ENCODE measurements at regions not wholly inside any gene's neighbourhood (a gene's known extent, or its start where the extent isn't known, plus 50 kb on each side); places are given as distances from the start of the nearest gene placed in this dataset.

- no peak overlapping the region for H3K4me3 ChIP-seq (ENCODE audit: low read depth, low read length)
- no peak for TF ChIP-seq CTCF (IDR thresholded peaks at IDR 0.05; ENCODE audit: insufficient read depth, low read length, missing control alignments)
- CTCF ChIA-PET: no interaction called here
- POLR2A ChIA-PET: no interaction called here
- DNase-seq (ENCODE audit: low read depth, low spot score): no peak
Observed at GRCh38 chr5:3129252-3129651, 377.8 kb upstream of the IRX2 start.

- no peak for DNase-seq (ENCODE audit: low read depth, low spot score)
- ChIA-PET CTCF (no interaction called here), POLR2A (no interaction called here)
- H3K4me3 ChIP-seq (ENCODE audit: low read depth, low read length): no peak overlapping the region
- no peak for TF ChIP-seq CTCF (IDR thresholded peaks at IDR 0.05; ENCODE audit: insufficient read depth, low read length, missing control alignments)
Observed at GRCh38 chr5:3127423-3127911, 376.0 kb upstream of the IRX2 start.

GRCh38 chr5:3126639-3127038, 375.2 kb upstream of the IRX2 start:
- no peak overlapping the region for H3K4me3 ChIP-seq (ENCODE audit: low read depth, low read length)
- ChIA-PET CTCF (no interaction called here), POLR2A (no interaction called here)
- DNase-seq (ENCODE audit: low read depth, low spot score): no peak
- TF ChIP-seq CTCF (IDR thresholded peaks at IDR 0.05; ENCODE audit: insufficient read depth, low read length, missing control alignments): no peak

DNA sequence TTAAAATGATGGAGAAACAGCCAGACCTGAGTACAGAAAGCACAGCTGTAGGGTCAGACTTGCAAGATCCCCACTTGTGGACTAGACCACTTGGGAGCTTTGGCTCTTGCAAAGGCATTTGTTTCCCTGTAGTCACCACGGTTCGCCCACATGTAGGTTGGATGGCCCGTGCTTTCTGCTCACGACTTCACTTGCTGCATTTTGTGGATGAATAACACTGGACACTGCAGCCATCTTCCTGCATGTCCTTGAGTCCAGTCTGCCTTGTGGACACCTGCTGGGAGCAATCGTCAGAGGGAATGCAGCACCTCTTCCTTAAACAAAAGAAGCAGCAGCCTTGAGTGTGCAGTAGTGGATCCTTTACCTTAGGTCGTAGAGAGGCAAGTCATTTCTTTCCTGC, 372.9 kb upstream of the IRX2 start:
- no peak overlapping the region for H3K4me3 ChIP-seq (ENCODE audit: low read depth, low read length)
- POLR2A ChIA-PET: no interaction called here
- TF ChIP-seq CTCF (IDR thresholded peaks at IDR 0.05; ENCODE audit: insufficient read depth, low read length, missing control alignments): no peak
- no peak for DNase-seq (ENCODE audit: low read depth, low spot score)
- CTCF ChIA-PET: no interaction called here

- TF ChIP-seq CTCF (IDR thresholded peaks at IDR 0.05; ENCODE audit: insufficient read depth, low read length, missing control alignments): no peak
- CTCF ChIA-PET: no interaction called here
Observed at GRCh38 chr5:3123763-3124157, 372.3 kb upstream of the IRX2 start.

GRCh38 chr5:3122985-3123762, 371.7 kb upstream of the IRX2 start:
- ChIA-PET CTCF (no interaction called here), POLR2A (no interaction called here)
- H3K4me3 ChIP-seq (ENCODE audit: low read depth, low read length): no peak overlapping the region
- no peak for TF ChIP-seq CTCF (IDR thresholded peaks at IDR 0.05; ENCODE audit: insufficient read depth, low read length, missing control alignments)
- no peak for DNase-seq (ENCODE audit: low read depth, low spot score)

More at GRCh38 chr5:3123763-3124157, 372.3 kb upstream of the IRX2 start:
- no peak for DNase-seq (ENCODE audit: low read depth, low spot score)
- POLR2A ChIA-PET: no interaction called here
- H3K4me3 ChIP-seq (ENCODE audit: low read depth, low read length): no peak overlapping the region
